ENCODE measurements at regions not wholly inside any gene's neighbourhood (a gene's known extent, or its start where the extent isn't known, plus 50 kb on each side); places are given as distances from the start of the nearest gene placed in this dataset.

DNA sequence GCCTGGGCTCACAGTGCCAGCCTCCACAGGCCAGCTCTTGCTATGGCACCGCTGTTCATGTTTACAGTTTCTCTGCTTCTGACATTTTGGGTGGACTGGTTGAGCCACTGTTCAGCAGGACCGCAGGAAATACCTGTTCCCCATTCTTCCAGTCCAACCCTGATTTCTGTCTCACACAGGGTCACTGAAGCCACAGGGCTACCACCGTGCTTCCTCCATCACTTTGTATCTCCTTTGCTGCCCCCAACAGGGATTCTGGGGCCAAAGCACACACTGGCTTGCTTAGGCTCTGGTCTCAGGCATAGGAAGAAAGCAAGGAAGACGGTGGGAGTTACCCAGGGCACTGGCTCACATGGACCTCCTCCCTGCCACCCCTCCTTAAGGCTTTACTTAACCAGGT, 164.5 kb downstream of the UNC5CL start:
- POLR2A ChIA-PET: no interaction called here
- Histone ChIP-seq H3K9me1 (replicated peaks; ENCODE audit: control insufficient read depth, extremely low read depth, insufficient read depth, low read length) (no peaks in the 10 kb centered on the region), H4K20me1 (replicated peaks; ENCODE audit: control insufficient read depth, extremely low read depth, insufficient read depth, low read length) (no peaks in the 10 kb centered on the region), H3K4me1 (ENCODE audit: control insufficient read depth, extremely low read depth, insufficient read depth, low read length) (no peaks in the 10 kb centered on the region), H3K79me2 (ENCODE audit: control insufficient read depth, insufficient read depth, low read length) (no peaks in the 10 kb centered on the region), H3K9ac (replicated peaks; ENCODE audit: extremely low read depth, insufficient read depth, low read length) (no peak overlapping the region), H3K27ac (ENCODE audit: insufficient read depth, low read depth, low read length) (no peak overlapping the region), H2AFZ (ENCODE audit: low read depth, low read length) (no peak overlapping the region), H3K9me3 (replicated peaks; ENCODE audit: control insufficient read depth, insufficient read depth, low read length) (no peaks in the 10 kb centered on the region), H3K4me2 (ENCODE audit: insufficient read depth, low read length) (no peak overlapping the region), H3K4me3 (replicated peaks in 1 of 3; ENCODE audit: insufficient read depth in 1 of 3, low read depth in 1 of 3, low read length in 3 of 3) (no peak overlapping the region), H3K36me3 (ENCODE audit: control insufficient read depth in 2 of 2, extremely low read depth in 1 of 2, insufficient read depth in 2 of 2, low read length in 2 of 2) (no peaks in the 10 kb centered on the region), H3K27me3 (ENCODE audit: control insufficient read depth in 2 of 2, insufficient read depth in 2 of 2, low read length in 2 of 2) (no peaks in the 10 kb centered on the region)
- FAIRE-seq (no peak), DNase-seq (ENCODE audit: low read depth, low spot score) (no peak)
- no TSS peak for BruUV-seq (replicated peaks)
- TF ChIP-seq POLR2A (IDR thresholded peaks at IDR 0.05; ENCODE audit: low read depth, low read length) (no peak), POLR2AphosphoS5 (IDR thresholded peaks at IDR 0.05; ENCODE audit: insufficient read depth, low read depth, low read length) (no peak), FOS (IDR thresholded peaks at IDR 0.05; ENCODE audit: borderline replicate concordance, insufficient read depth, low read length) (no peak), GATA2 (IDR thresholded peaks at IDR 0.05; ENCODE audit: insufficient read depth, insufficient read length, low read depth, low read length) (no peak), EZH2 (IDR thresholded peaks at IDR 0.05; ENCODE audit: borderline replicate concordance, low read depth, low read length, severe bottlenecking) (no peak), MYC (IDR thresholded peaks at IDR 0.05; ENCODE audit: low read depth, low read length) (no peak)
- CTCF ChIA-PET: no interaction called here
- dilution Hi-C loops (cut with MboI; ENCODE audit: extremely low pct_ligation_motif_present, low sequenced_read_pairs) (no loop called here), intact Hi-C loops (cut with micrococcal nuclease) (no loop called here)

DNA sequence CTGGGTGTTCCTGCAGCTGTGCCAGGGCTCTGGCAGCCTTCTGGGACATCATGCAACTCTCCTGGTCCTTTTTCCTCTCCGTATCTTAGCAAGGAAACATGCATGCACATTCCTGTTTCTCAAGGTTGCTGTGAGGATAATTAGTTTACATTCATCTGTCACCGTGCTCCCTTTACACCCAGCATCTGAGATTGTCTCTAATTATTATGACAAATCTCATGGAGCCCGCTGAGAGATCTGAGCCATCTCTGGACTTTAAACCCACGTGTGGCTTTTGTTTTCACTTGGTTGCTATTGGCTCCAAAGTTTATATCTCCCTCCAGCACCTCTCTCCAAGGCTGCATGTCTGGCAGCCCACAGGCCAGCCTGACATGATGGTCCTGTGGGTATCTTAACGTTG, 167.6 kb downstream of the UNC5CL start:
- Histone ChIP-seq H3K4me1 (ENCODE audit: control insufficient read depth, extremely low read depth, insufficient read depth, low read length) (no peaks in the 10 kb centered on the region), H3K9me1 (replicated peaks; ENCODE audit: control insufficient read depth, extremely low read depth, insufficient read depth, low read length) (no peaks in the 10 kb centered on the region), H3K9me3 (replicated peaks; ENCODE audit: control insufficient read depth, insufficient read depth, low read length) (no peaks in the 10 kb centered on the region), H3K36me3 (ENCODE audit: control insufficient read depth in 2 of 2, extremely low read depth in 1 of 2, insufficient read depth in 2 of 2, low read length in 2 of 2) (no peaks in the 10 kb centered on the region), H4K20me1 (replicated peaks; ENCODE audit: control insufficient read depth, extremely low read depth, insufficient read depth, low read length) (no peaks in the 10 kb centered on the region), H3K4me2 (ENCODE audit: insufficient read depth, low read length) (no peak overlapping the region), H3K9ac (replicated peaks; ENCODE audit: extremely low read depth, insufficient read depth, low read length) (no peak overlapping the region), H3K79me2 (ENCODE audit: control insufficient read depth, insufficient read depth, low read length) (no peaks in the 10 kb centered on the region), H3K27ac (ENCODE audit: insufficient read depth, low read depth, low read length) (no peak overlapping the region), H3K27me3 (ENCODE audit: control insufficient read depth in 2 of 2, insufficient read depth in 2 of 2, low read length in 2 of 2) (no peaks in the 10 kb centered on the region), H2AFZ (ENCODE audit: low read depth, low read length) (no peak overlapping the region), H3K4me3 (replicated peaks in 1 of 3; ENCODE audit: insufficient read depth in 1 of 3, low read depth in 1 of 3, low read length in 3 of 3) (no peak overlapping the region)
- dilution Hi-C loops (cut with MboI; ENCODE audit: extremely low pct_ligation_motif_present, low sequenced_read_pairs): no loop called here
- no TSS peak for BruUV-seq (replicated peaks)
- intact Hi-C loops (cut with micrococcal nuclease): no loop called here
- DNase-seq (ENCODE audit: low read depth, low spot score) (no peak), FAIRE-seq (no peak)
- CTCF ChIA-PET: no interaction called here
- POLR2A ChIA-PET: no interaction called here
- no peak for TF ChIP-seq JUN (IDR thresholded peaks at IDR 0.05; ENCODE audit: borderline replicate concordance, insufficient read depth, insufficient read length, low read depth)
- TF ChIP-seq, protein P1, sequence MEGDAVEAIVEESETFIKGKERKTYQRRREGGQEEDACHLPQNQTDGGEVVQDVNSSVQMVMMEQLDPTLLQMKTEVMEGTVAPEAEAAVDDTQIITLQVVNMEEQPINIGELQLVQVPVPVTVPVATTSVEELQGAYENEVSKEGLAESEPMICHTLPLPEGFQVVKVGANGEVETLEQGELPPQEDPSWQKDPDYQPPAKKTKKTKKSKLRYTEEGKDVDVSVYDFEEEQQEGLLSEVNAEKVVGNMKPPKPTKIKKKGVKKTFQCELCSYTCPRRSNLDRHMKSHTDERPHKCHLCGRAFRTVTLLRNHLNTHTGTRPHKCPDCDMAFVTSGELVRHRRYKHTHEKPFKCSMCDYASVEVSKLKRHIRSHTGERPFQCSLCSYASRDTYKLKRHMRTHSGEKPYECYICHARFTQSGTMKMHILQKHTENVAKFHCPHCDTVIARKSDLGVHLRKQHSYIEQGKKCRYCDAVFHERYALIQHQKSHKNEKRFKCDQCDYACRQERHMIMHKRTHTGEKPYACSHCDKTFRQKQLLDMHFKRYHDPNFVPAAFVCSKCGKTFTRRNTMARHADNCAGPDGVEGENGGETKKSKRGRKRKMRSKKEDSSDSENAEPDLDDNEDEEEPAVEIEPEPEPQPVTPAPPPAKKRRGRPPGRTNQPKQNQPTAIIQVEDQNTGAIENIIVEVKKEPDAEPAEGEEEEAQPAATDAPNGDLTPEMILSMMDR (IDR thresholded peaks at IDR 0.05; ENCODE audit: extremely low read depth in 1 of 2, insufficient read depth in 1 of 2, low read depth in 1 of 2, low read length in 2 of 2): no peak
- no peak for TF ChIP-seq MYC (IDR thresholded peaks at IDR 0.05; ENCODE audit: low read depth, low read length)
- TF ChIP-seq POLR2AphosphoS5 (IDR thresholded peaks at IDR 0.05; ENCODE audit: insufficient read depth, low read depth, low read length): no peak
- no peak for TF ChIP-seq EZH2 (IDR thresholded peaks at IDR 0.05; ENCODE audit: borderline replicate concordance, low read depth, low read length, severe bottlenecking)
- no peak for TF ChIP-seq GATA2 (IDR thresholded peaks at IDR 0.05; ENCODE audit: insufficient read depth, insufficient read length, low read depth, low read length)
- TF ChIP-seq FOS (IDR thresholded peaks at IDR 0.05; ENCODE audit: borderline replicate concordance, insufficient read depth, low read length): no peak
- TF ChIP-seq, protein P2, sequence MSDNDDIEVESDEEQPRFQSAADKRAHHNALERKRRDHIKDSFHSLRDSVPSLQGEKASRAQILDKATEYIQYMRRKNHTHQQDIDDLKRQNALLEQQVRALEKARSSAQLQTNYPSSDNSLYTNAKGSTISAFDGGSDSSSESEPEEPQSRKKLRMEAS (IDR thresholded peaks at IDR 0.05; ENCODE audit: insufficient read depth, insufficient read length): no peak
- TF ChIP-seq POLR2A (IDR thresholded peaks at IDR 0.05; ENCODE audit: low read depth, low read length): no peak
